ENCODE measurements at regions not wholly inside any gene's neighbourhood (a gene's known extent, or its start where the extent isn't known, plus 50 kb on each side); places are given as distances from the start of the nearest gene placed in this dataset.

- peaks cover 28% of the 10 kb centered on the region; the same call in 1 of the 2 replicates for H3K27me3 ChIP-seq (ENCODE audit: insufficient read depth, low read length)
- ATAC-seq: no peak
- no peak overlapping the region for H2AFZ ChIP-seq (ENCODE audit: low read depth, low read length, poor library complexity, severe bottlenecking)
- no peaks in the 10 kb centered on the region for H4K20me1 ChIP-seq (ENCODE audit: insufficient read depth)
- no peaks in the 10 kb centered on the region for H3K36me3 ChIP-seq (ENCODE audit: control insufficient read depth in 1 of 2, insufficient read depth in 2 of 2, low read length in 2 of 2)
- no peaks in the 10 kb centered on the region for H3K79me2 ChIP-seq (ENCODE audit: insufficient read depth, low read length)
- no peak for TF ChIP-seq CEBPB (IDR thresholded peaks at IDR 0.05; ENCODE audit: low read depth)
- no peak overlapping the region for H3K9ac ChIP-seq (ENCODE audit: low read length)
- H3K4me3 ChIP-seq (replicated peaks in 1 of 2; ENCODE audit: low read depth in 1 of 2, low read length in 2 of 2): no peak overlapping the region
- ChIA-PET POLR2A (no interaction called here), CTCF (no interaction called here), RAD21 (ENCODE audit: low non-redundant PET in 1 of 2, low total read pairs in 2 of 2, uncharacterized antibody in 2 of 2, unreplicated experiment in 2 of 2) (no interaction called here)
- no peaks in the 10 kb centered on the region for H3K9me2 ChIP-seq (ENCODE audit: insufficient read depth)
- intact Hi-C loops (cut with micrococcal nuclease): no loop called here
- H3K4me2 ChIP-seq (ENCODE audit: low read length): no peak overlapping the region
- no peaks in the 10 kb centered on the region for H3K9me3 ChIP-seq (ENCODE audit: control insufficient read depth in 1 of 2, insufficient read depth in 1 of 2, low read depth in 1 of 2, low read length in 2 of 2)
- no TSS peak for BruUV-seq (replicated peaks)
- no peak overlapping the region for H3K27ac ChIP-seq (ENCODE audit: low read depth, low read length)
- no peak for DNase-seq (ENCODE audit: low read depth, low spot score)
- no peaks in the 10 kb centered on the region for H3K4me1 ChIP-seq (ENCODE audit: control insufficient read depth in 1 of 2, insufficient read depth in 2 of 2, low read length in 2 of 2)
These were observed 239.2 kb upstream of the PRKCQ start for GRCh38 chr10:6819301-6819700.

GRCh38 chr10:6817770-6818169, 237.7 kb upstream of the PRKCQ start:
- no peaks in the 10 kb centered on the region for H4K20me1 ChIP-seq (ENCODE audit: insufficient read depth)
- no peaks in the 10 kb centered on the region for H3K4me1 ChIP-seq (ENCODE audit: control insufficient read depth in 1 of 2, insufficient read depth in 2 of 2, low read length in 2 of 2)
- no peaks in the 10 kb centered on the region for H3K79me2 ChIP-seq (ENCODE audit: insufficient read depth, low read length)
- BruUV-seq (replicated peaks): no TSS peak
- no peak overlapping the region for H3K4me3 ChIP-seq (replicated peaks in 1 of 2; ENCODE audit: low read depth in 1 of 2, low read length in 2 of 2)
- DNase-seq (ENCODE audit: low read depth, low spot score) (no peak), ATAC-seq (no peak)
- H3K27ac ChIP-seq (ENCODE audit: low read depth, low read length): no peak overlapping the region
- intact Hi-C loops (cut with micrococcal nuclease): no loop called here
- ChIA-PET CTCF (no interaction called here), POLR2A (no interaction called here), RAD21 (ENCODE audit: low non-redundant PET in 1 of 2, low total read pairs in 2 of 2, uncharacterized antibody in 2 of 2, unreplicated experiment in 2 of 2) (no interaction called here)
- H3K27me3 ChIP-seq (ENCODE audit: insufficient read depth, low read length): peaks cover 29% of the 10 kb centered on the region
- H3K36me3 ChIP-seq (ENCODE audit: control insufficient read depth in 1 of 2, insufficient read depth in 2 of 2, low read length in 2 of 2): no peaks in the 10 kb centered on the region
- H2AFZ ChIP-seq (ENCODE audit: low read depth, low read length, poor library complexity, severe bottlenecking): no peak overlapping the region
- H3K9me3 ChIP-seq (ENCODE audit: control insufficient read depth in 1 of 2, insufficient read depth in 1 of 2, low read depth in 1 of 2, low read length in 2 of 2): no peaks in the 10 kb centered on the region
- no peak overlapping the region for H3K4me2 ChIP-seq (ENCODE audit: low read length)
- H3K9ac ChIP-seq (ENCODE audit: low read length): no peak overlapping the region
- no peaks in the 10 kb centered on the region for H3K9me2 ChIP-seq (ENCODE audit: insufficient read depth)
- no peak for TF ChIP-seq SRF (IDR thresholded peaks at IDR 0.05; ENCODE audit: low read depth)
- no peak for TF ChIP-seq ELF1 (IDR thresholded peaks at IDR 0.05; ENCODE audit: borderline replicate concordance, low read depth)
- TF ChIP-seq TCF7L2 (IDR thresholded peaks at IDR 0.05; ENCODE audit: borderline replicate concordance, extremely low read depth, insufficient read depth, insufficient read length): no peak
- no peak for TF ChIP-seq SIN3A (IDR thresholded peaks at IDR 0.05; ENCODE audit: low read depth)
- no peak for TF ChIP-seq EZH2phosphoT487 (IDR thresholded peaks at IDR 0.05; ENCODE audit: borderline replicate concordance)
- TF ChIP-seq CBX3 (IDR thresholded peaks at IDR 0.05; ENCODE audit: low read depth): no peak
- TF ChIP-seq CEBPB (IDR thresholded peaks at IDR 0.05; ENCODE audit: low read depth): no peak
- no peak for TF ChIP-seq ZFX (IDR thresholded peaks at IDR 0.05)
- TF ChIP-seq YY1 (IDR thresholded peaks at IDR 0.05; ENCODE audit: extremely low read depth, insufficient replicate concordance, low read depth, low read length): no peak
- TF ChIP-seq ZBTB33 (IDR thresholded peaks at IDR 0.05; ENCODE audit: extremely low read depth, insufficient replicate concordance, low read length): no peak
- TF ChIP-seq EGR1 (IDR thresholded peaks at IDR 0.05; ENCODE audit: low read depth): no peak
- TF ChIP-seq EZH2 (IDR thresholded peaks at IDR 0.05): no peak
- TF ChIP-seq JUND (IDR thresholded peaks at IDR 0.05): no peak
- no peak for TF ChIP-seq RAD21 (IDR thresholded peaks at IDR 0.05; ENCODE audit: low read depth)
- TF ChIP-seq POLR2AphosphoS5 (IDR thresholded peaks at IDR 0.05; ENCODE audit: low read depth, low read length): no peak
- no peak for TF ChIP-seq REST (IDR thresholded peaks at IDR 0.05; ENCODE audit: low read depth)
- no peak for TF ChIP-seq POLR2A (IDR thresholded peaks at IDR 0.05; ENCODE audit: borderline replicate concordance, extremely low read depth, insufficient read depth, insufficient read length)
- TF ChIP-seq ZNF274 (IDR thresholded peaks at IDR 0.05; ENCODE audit: low read depth, low read length): no peak

Measured in HCT116 (cell line).